H1 (cell line): ENCODE measurements at regions not wholly inside any gene's neighbourhood (a gene's known extent, or its start where the extent isn't known, plus 50 kb on each side); places are given as distances from the start of the nearest gene placed in this dataset.

ENCODE experiments used
- CTCF ChIA-PET: fragments of 300-600 bp; sonication (Branson Sonifier 250); formaldehyde crosslinking; loops from one replicate; lab custom pipeline; 2021; ENCODE audit not compliant: partially characterized antibody; lab: Charles Lee
- POLR2A ChIA-PET: fragments of 300-600 bp; sonication (Branson Sonifier 250); formaldehyde crosslinking; loops from one replicate; lab custom pipeline; 2021; ENCODE audit warnings: inconsistent platforms; ENCODE audit not compliant: partially characterized antibody; lab: Charles Lee
- DNase-seq, 2 experiments: peaks; one replicate each; pipeline versions ENCODE4 v3.0.0 to v3.0.0-alpha.2; 2010 to 2022; ENCODE audit warnings: low spot score in 2 of 2, low read depth in 1 of 2, mixed read lengths in 1 of 2
- FAIRE-seq: peaks from 2 replicates; lab custom pipeline; 2011; peaks lifted over from hg19 to GRCh38; lab: Jason Lieb, UNC
- H2AFZ ChIP-seq: 2 replicates; pipeline ENCODE4 v1.8.1; 2012; ENCODE audit warnings: low read length, inconsistent platforms
- H2AK5ac ChIP-seq: 2 replicates; pipeline ENCODE4 v1.6.1; 2013; ENCODE audit warnings: low read depth, low read length
- H2BK120ac ChIP-seq: replicated peaks from 2 replicates; pipeline ENCODE3; 2013; ENCODE audit warnings: low read depth, low read length, inconsistent platforms
- H2BK12ac ChIP-seq: 2 replicates; pipeline ENCODE4 v1.6.1; 2013; ENCODE audit warnings: low read depth, low read length
- H2BK15ac ChIP-seq: 2 replicates; pipeline ENCODE4 v1.6.1; 2013; ENCODE audit warnings: low read length
- H2BK20ac ChIP-seq: 2 replicates; pipeline ENCODE4 v1.6.1; 2013; ENCODE audit warnings: low read length
- H2BK5ac ChIP-seq: 2 replicates; pipeline ENCODE4 v1.6.1; 2013; ENCODE audit warnings: low read depth, low read length
- H3K14ac ChIP-seq: 2 replicates; pipeline ENCODE4 v1.6.1; 2013; ENCODE audit warnings: inconsistent platforms; ENCODE audit not compliant: insufficient read length
- H3K18ac ChIP-seq: 2 replicates; pipeline ENCODE4 v1.6.1; 2013; ENCODE audit warnings: low read length; ENCODE audit errors: extremely low read depth
- H3K23ac ChIP-seq: 2 replicates; pipeline ENCODE4 v1.6.1; 2013; ENCODE audit warnings: inconsistent platforms; ENCODE audit not compliant: insufficient read length
- H3K23me2 ChIP-seq: 2 replicates; pipeline ENCODE4 v1.6.1; 2013; ENCODE audit warnings: low read depth, low read length
- H3K27ac ChIP-seq: 2 replicates; pipeline ENCODE4 v1.6.1; 2011; ENCODE audit warnings: low read depth, low read length, inconsistent platforms
- H3K27me3 ChIP-seq, 4 experiments: replicated peaks in 1 of 4; 1 replicate in 1 of 4; 2 replicates in 3 of 4; pipeline versions ENCODE4 v1.6.1 to v1.8.1; 2011 to 2013; ENCODE audit warnings: low read length in 3 of 4, mild to moderate bottlenecking in 3 of 4, inconsistent platforms in 2 of 4, mixed read lengths in 2 of 4, moderate library complexity in 1 of 4; ENCODE audit not compliant: control insufficient read depth in 3 of 4, insufficient read depth in 3 of 4; ENCODE audit errors: extremely low read depth in 1 of 4
- H3K36me3 ChIP-seq, 4 experiments: 2 replicates each; pipeline versions ENCODE4 v1.6.1 to v1.8.1; 2011 to 2013; ENCODE audit warnings: mild to moderate bottlenecking in 4 of 4, low read length in 3 of 4, moderate library complexity in 2 of 4, control low read depth in 1 of 4, inconsistent platforms in 1 of 4; ENCODE audit not compliant: insufficient read depth in 4 of 4, control insufficient read depth in 2 of 4
- H3K4ac ChIP-seq: replicated peaks from 2 replicates; pipeline ENCODE3; 2013; ENCODE audit warnings: low read length, low read depth, mixed read lengths, inconsistent platforms; ENCODE audit not compliant: insufficient read length
- H3K4me1 ChIP-seq, 4 experiments: replicated peaks in 1 of 4; 1 replicate in 1 of 4; 2 replicates in 3 of 4; pipeline versions ENCODE4 v1.6.1 to v1.8.1; 2011 to 2013; ENCODE audit warnings: low read length in 3 of 4, inconsistent platforms in 2 of 4, mixed read lengths in 1 of 4; ENCODE audit not compliant: insufficient read depth in 4 of 4, control insufficient read depth in 3 of 4
- H3K4me2 ChIP-seq, 2 experiments: 2 replicates each; pipeline versions ENCODE4 v1.6.1 to v1.8.1; 2011 to 2013; ENCODE audit warnings: low read depth in 2 of 2, low read length in 2 of 2, control low read depth in 1 of 2, inconsistent platforms in 1 of 2, mild to moderate bottlenecking in 1 of 2; ENCODE audit not compliant: insufficient read depth in 1 of 2
- H3K4me3 ChIP-seq, 4 experiments: fragments of 200-600, 300-600 bp in 1 of 4; sonication (generic), shearing (Covaris generic), sonication (Bioruptor Twin) in 1 of 4; 2 replicates each; pipeline versions ENCODE4 v1.5.1 to v1.8.1; 2011 to 2016; ENCODE audit warnings: low read length in 4 of 4, low read depth in 3 of 4, control low read depth in 2 of 4, inconsistent platforms in 2 of 4, mild to moderate bottlenecking in 2 of 4, mixed read lengths in 1 of 4, moderate library complexity in 1 of 4; ENCODE audit not compliant: insufficient read depth in 2 of 4; ENCODE audit errors: extremely low read depth in 1 of 4
- H3K56ac ChIP-seq: replicated peaks from 2 replicates; pipeline ENCODE3; 2013; ENCODE audit warnings: low read depth, mild to moderate bottlenecking, mixed read lengths, low read length, inconsistent platforms; ENCODE audit not compliant: insufficient read length
- H3K79me1 ChIP-seq: 2 replicates; pipeline ENCODE4 v1.6.1; 2013; ENCODE audit warnings: low read depth, low read length, control low read depth
- H3K79me2 ChIP-seq, 2 experiments: 2 replicates each; pipeline versions ENCODE4 v1.6.1 to v1.8.1; 2012 to 2013; ENCODE audit warnings: low read length in 2 of 2, mild to moderate bottlenecking in 2 of 2, inconsistent platforms in 1 of 2; ENCODE audit not compliant: insufficient read depth in 2 of 2, control insufficient read depth in 1 of 2
- H3K9ac ChIP-seq, 4 experiments: replicated peaks in 1 of 4; 1 replicate in 1 of 4; 2 replicates in 3 of 4; pipeline versions ENCODE4 v1.6.1 to v1.8.1; 2011 to 2013; ENCODE audit warnings: low read depth in 3 of 4, low read length in 3 of 4, control low read depth in 2 of 4, mild to moderate bottlenecking in 2 of 4, moderate library complexity in 2 of 4, inconsistent platforms in 1 of 4; ENCODE audit errors: extremely low read depth in 1 of 4
- H3K9me3 ChIP-seq, 2 experiments: 2 replicates each; pipeline versions ENCODE4 v1.6.1 to v1.8.1; 2012 to 2013; ENCODE audit warnings: mild to moderate bottlenecking in 2 of 2, moderate library complexity in 2 of 2, control low read depth in 1 of 2, inconsistent platforms in 1 of 2, low read depth in 1 of 2, low read length in 1 of 2, mixed read lengths in 1 of 2; ENCODE audit not compliant: insufficient read depth in 2 of 2
- H4K20me1 ChIP-seq, 2 experiments: replicated peaks in 1 of 2; 2 replicates each; pipeline versions ENCODE3 to v1.8.1; 2011 to 2013; ENCODE audit warnings: inconsistent platforms in 2 of 2, low read length in 2 of 2, mild to moderate bottlenecking in 1 of 2; ENCODE audit not compliant: insufficient read depth in 2 of 2, control insufficient read depth in 1 of 2
- H4K5ac ChIP-seq: 2 replicates; pipeline ENCODE4 v1.6.1; 2013; ENCODE audit warnings: low read length, low read depth, mixed read lengths, inconsistent platforms; ENCODE audit not compliant: insufficient read length
- H4K8ac ChIP-seq: 2 replicates; pipeline ENCODE4 v1.8.0; 2013; ENCODE audit warnings: mild to moderate bottlenecking, moderate library complexity, low read length, inconsistent platforms; ENCODE audit not compliant: insufficient read depth; ENCODE audit errors: extremely low read depth
- H4K91ac ChIP-seq: replicated peaks from 2 replicates; pipeline ENCODE3; 2013; ENCODE audit warnings: low read length, mixed read lengths, inconsistent platforms; ENCODE audit not compliant: insufficient read length
- BACH1 ChIP-seq: IDR thresholded peaks from 2 replicates; pipeline ENCODE4 v1.6.1; 2012; ENCODE audit warnings: low read length, improper control_type of control experiment
- BRCA1 ChIP-seq: IDR thresholded peaks from 2 replicates; pipeline ENCODE4 v1.6.1; 2012; ENCODE audit warnings: low read depth, low read length, improper control_type of control experiment
- CEBPB ChIP-seq: IDR thresholded peaks from 2 replicates; pipeline ENCODE4 v1.6.1; 2012; ENCODE audit warnings: low read depth, low read length
- CHD2 ChIP-seq: IDR thresholded peaks from 2 replicates; pipeline ENCODE4 v1.6.1; 2012; ENCODE audit warnings: low read length, improper control_type of control experiment
- POU5F1 ChIP-seq: IDR thresholded peaks from 2 replicates; pipeline ENCODE4 v1.6.1; 2011; ENCODE audit warnings: low read depth, mild to moderate bottlenecking, low read length, moderate library complexity
- TAF1 ChIP-seq: IDR thresholded peaks from 2 replicates; pipeline ENCODE4 v1.6.1; 2011; ENCODE audit warnings: mild to moderate bottlenecking, low read depth, low read length
- WGBS, 2 experiments: shearing (Covaris generic) in 1 of 2; methylation state at CpG; one replicate each; pipeline versions ENCODE4 v1.1.6 to v1.1.7; 2013 to 2015; ENCODE audit warnings: low lambda C conversion rate in 2 of 2, mixed read lengths in 2 of 2, inconsistent platforms in 1 of 2, low coverage in 1 of 2, missing lambda C conversion rate in 1 of 2; ENCODE audit not compliant: insufficient replicate concordance in 2 of 2, insufficient coverage in 1 of 2, insufficient read length in 1 of 2; ENCODE audit errors: extremely low coverage in 1 of 2, missing lambda C conversion rate in 1 of 2; 5-methylcytosine and 5-hydroxymethylcytosine counted together

DNA sequence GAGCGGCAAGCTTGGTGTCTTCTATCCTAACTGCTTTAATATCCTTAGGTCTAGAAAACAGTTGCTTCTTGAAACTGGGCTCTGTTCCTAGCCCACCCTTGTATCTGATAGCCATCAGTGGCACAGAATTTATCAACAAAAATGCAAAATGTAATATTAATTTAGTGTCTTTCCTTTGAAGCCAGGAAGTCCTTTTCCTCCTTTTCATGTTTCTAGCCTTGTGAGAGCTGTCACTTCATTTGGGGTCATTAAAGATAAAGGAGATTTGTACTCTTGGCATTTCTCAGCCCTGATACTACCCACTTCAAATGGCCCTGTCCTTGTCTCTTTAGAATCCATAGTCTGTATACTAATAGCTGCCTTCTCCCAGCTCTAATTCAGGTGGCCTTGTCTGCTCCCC, 111.0 kb downstream of the GAS1 start:
- no peak for DNase-seq
- no peak overlapping the region for H2AK5ac ChIP-seq
- H4K20me1 ChIP-seq = no peaks in the 10 kb centered on the region
- no peak overlapping the region for H4K91ac ChIP-seq
- no peak overlapping the region for H3K14ac ChIP-seq
- no peaks in the 10 kb centered on the region for H3K27me3 ChIP-seq
- no peak overlapping the region for H3K9ac ChIP-seq
- H2BK15ac ChIP-seq = no peak overlapping the region
- 100% methylated on average over 1 of the region's 1 CpG; no CpG with 5 or more reads in 1 of the 2 experiments for WGBS, 2 experiments
- H4K5ac ChIP-seq = no peak overlapping the region
- no peak overlapping the region for H3K4me2 ChIP-seq
- no peaks in the 10 kb centered on the region for H3K9me3 ChIP-seq
- TF ChIP-seq BACH1 = no peak
- no peak for TF ChIP-seq POU5F1
- no peak for TF ChIP-seq BRCA1
- TF ChIP-seq CHD2 = no peak
- TF ChIP-seq CEBPB = no peak
- no peak for TF ChIP-seq TAF1
- no peak overlapping the region for H2BK20ac ChIP-seq
- H2BK12ac ChIP-seq = no peak overlapping the region
- H3K23me2 ChIP-seq = peaks cover 2% of the 10 kb centered on the region; the same call in 1 of the 2 replicates
- ChIA-PET CTCF (interaction anchor here (0.5 to 1.1 kb wide), 3 partner anchors 20 to 406 kb away, joined by 3 read pairs; no protein-coding TSS in a partner anchor), POLR2A (no interaction called here)
- no peak overlapping the region for H3K23ac ChIP-seq
- no peaks in the 10 kb centered on the region for H3K79me2 ChIP-seq
- no peaks in the 10 kb centered on the region for H3K79me1 ChIP-seq
- no peak for FAIRE-seq
- H3K27ac ChIP-seq = no peak overlapping the region
- no peak overlapping the region for H3K4ac ChIP-seq
- H3K4me3 ChIP-seq = no peak overlapping the region
- H2BK120ac ChIP-seq = no peak overlapping the region
- H4K8ac ChIP-seq = no peak overlapping the region
- H3K4me1 ChIP-seq = no peaks in the 10 kb centered on the region
- H3K56ac ChIP-seq = no peak overlapping the region
- no peak overlapping the region for H2BK5ac ChIP-seq
- H3K36me3 ChIP-seq = no peaks in the 10 kb centered on the region
- no peak overlapping the region for H2AFZ ChIP-seq
- H3K18ac ChIP-seq = no peak overlapping the region
